ENCODE measurements at regions not wholly inside any gene's neighbourhood (a gene's known extent, or its start where the extent isn't known, plus 50 kb on each side); places are given as distances from the start of the nearest gene placed in this dataset.

- H3K4me2 ChIP-seq (ENCODE audit: low read length) = no peak overlapping the region
- no peaks in the 10 kb centered on the region for H3F3A ChIP-seq (ENCODE audit: control insufficient read depth, insufficient read depth)
These were observed 142.9 kb downstream of the HSD17B3 start for GRCh38 chr9:96158909-96159575.

GRCh38 chr9:96158147-96158546 is 143.8 kb downstream of the HSD17B3 start:
- Histone ChIP-seq H3K9me3 (ENCODE audit: control insufficient read depth, insufficient read depth, low read length) (no peaks in the 10 kb centered on the region), H3K79me2 (ENCODE audit: control insufficient read depth, low read length) (no peaks in the 10 kb centered on the region), H3K27ac (ENCODE audit: low read depth, low read length) (no peak overlapping the region), H4K20me1 (ENCODE audit: control insufficient read depth, insufficient read depth, low read depth, low read length) (no peaks in the 10 kb centered on the region), H3K36me3 (ENCODE audit: control insufficient read depth, low read length) (no peaks in the 10 kb centered on the region), H3K9me2 (replicated peaks; ENCODE audit: control insufficient read depth, low read length) (no peaks in the 10 kb centered on the region), H3K4me3 (ENCODE audit: low read length) (no peak overlapping the region), H3F3A (ENCODE audit: control insufficient read depth, insufficient read depth) (no peaks in the 10 kb centered on the region), H3K4me1 (ENCODE audit: control insufficient read depth, low read length) (no peaks in the 10 kb centered on the region), H3K27me3 (ENCODE audit: control insufficient read depth, low read length) (no peaks in the 10 kb centered on the region), H3K4me2 (ENCODE audit: low read length) (no peak overlapping the region)
- TF ChIP-seq EZH2phosphoT487 (IDR thresholded peaks at IDR 0.05; ENCODE audit: borderline replicate concordance, low read length) = no peak
- no peak for TF ChIP-seq CTCF (IDR thresholded peaks at IDR 0.05; ENCODE audit: low read depth, low read length, poor library complexity, severe bottlenecking)

More at GRCh38 chr9:96158909-96159575, 142.9 kb downstream of the HSD17B3 start:
- H4K20me1 ChIP-seq (ENCODE audit: control insufficient read depth, insufficient read depth, low read depth, low read length) = no peaks in the 10 kb centered on the region
- no peaks in the 10 kb centered on the region for H3K4me1 ChIP-seq (ENCODE audit: control insufficient read depth, low read length)
- no peaks in the 10 kb centered on the region for H3K9me2 ChIP-seq (replicated peaks; ENCODE audit: control insufficient read depth, low read length)
- no peak overlapping the region for H3K27ac ChIP-seq (ENCODE audit: low read depth, low read length)
- H3K36me3 ChIP-seq (ENCODE audit: control insufficient read depth, low read length) = no peaks in the 10 kb centered on the region
- no peaks in the 10 kb centered on the region for H3K27me3 ChIP-seq (ENCODE audit: control insufficient read depth, low read length)
- no peaks in the 10 kb centered on the region for H3K9me3 ChIP-seq (ENCODE audit: control insufficient read depth, insufficient read depth, low read length)
- TF ChIP-seq CTCF (IDR thresholded peaks at IDR 0.05; ENCODE audit: low read depth, low read length, poor library complexity, severe bottlenecking) = no peak
- TF ChIP-seq EZH2phosphoT487 (IDR thresholded peaks at IDR 0.05; ENCODE audit: borderline replicate concordance, low read length) = no peak
- no peak overlapping the region for H3K4me3 ChIP-seq (ENCODE audit: low read length)
- H3K79me2 ChIP-seq (ENCODE audit: control insufficient read depth, low read length) = no peaks in the 10 kb centered on the region

GRCh38 chr9:96157675-96158074 is 144.3 kb downstream of the HSD17B3 start:
- Histone ChIP-seq H3K4me2 (ENCODE audit: low read length) (no peak overlapping the region), H3K27me3 (ENCODE audit: control insufficient read depth, low read length) (no peaks in the 10 kb centered on the region), H3K79me2 (ENCODE audit: control insufficient read depth, low read length) (no peaks in the 10 kb centered on the region), H3K4me3 (ENCODE audit: low read length) (no peak overlapping the region), H3F3A (ENCODE audit: control insufficient read depth, insufficient read depth) (no peaks in the 10 kb centered on the region), H3K9me2 (replicated peaks; ENCODE audit: control insufficient read depth, low read length) (no peaks in the 10 kb centered on the region), H3K4me1 (ENCODE audit: control insufficient read depth, low read length) (no peaks in the 10 kb centered on the region), H4K20me1 (ENCODE audit: control insufficient read depth, insufficient read depth, low read depth, low read length) (no peaks in the 10 kb centered on the region), H3K27ac (ENCODE audit: low read depth, low read length) (no peak overlapping the region), H3K9me3 (ENCODE audit: control insufficient read depth, insufficient read depth, low read length) (no peaks in the 10 kb centered on the region), H3K36me3 (ENCODE audit: control insufficient read depth, low read length) (no peaks in the 10 kb centered on the region)
- no peak for TF ChIP-seq EZH2phosphoT487 (IDR thresholded peaks at IDR 0.05; ENCODE audit: borderline replicate concordance, low read length)
- TF ChIP-seq CTCF (IDR thresholded peaks at IDR 0.05; ENCODE audit: low read depth, low read length, poor library complexity, severe bottlenecking) = no peak

All from DOHH2 (cell line).